Fibroblast of lung (primary cell): ENCODE measurements at regions not wholly inside any gene's neighbourhood (a gene's known extent, or its start where the extent isn't known, plus 50 kb on each side); places are given as distances from the start of the nearest gene placed in this dataset.
A peak's percentile ranks its signal among the peaks of the same experiment; 100 is the strongest.
"Not testable (repeated sequence)": the region's sequence is repeated elsewhere in the genome, so short reads cannot be mapped to it uniquely, and the experiment has no call there.

Source experiments
- CTCF ChIP-seq, 2 donors: IDR thresholded peaks in 1 of 2; conservative IDR thresholded peaks in 1 of 2; 1 replicate in 1 of 2; 2 replicates in 1 of 2; pipeline ENCODE4 v1.5.1; 2011 to 2012; ENCODE audit warnings: low read length in 2 of 2, control low read depth in 1 of 2, inconsistent platforms in 1 of 2, low read depth in 1 of 2, mild to moderate bottlenecking in 1 of 2
- EZH2 ChIP-seq: IDR thresholded peaks from 2 replicates; pipeline ENCODE4 v1.5.1; 2012; ENCODE audit warnings: low read length, control low read depth, mild to moderate bottlenecking; ENCODE audit errors: missing control alignments

- not testable (repeated sequence) for TF ChIP-seq EZH2
- TF ChIP-seq CTCF (conservative IDR thresholded peaks at IDR 0.05 in 1 of 2, IDR thresholded peaks at IDR 0.05 in 1 of 2; ENCODE audit: low read depth in 1 of 2, low read length in 2 of 2) = peak; percentile 42 to 48
Observed at GRCh38 chr5:154640213-154640831, 114.9 kb upstream of the LARP1 start.
